HUES64 (cell line): ENCODE measurements at regions not wholly inside any gene's neighbourhood (a gene's known extent, or its start where the extent isn't known, plus 50 kb on each side); places are given as distances from the start of the nearest gene placed in this dataset.

Source experiments
- H3K27ac ChIP-seq: 2 replicates; pipeline ENCODE4 v1.7.0; 2013; ENCODE audit warnings: low read depth, low read length, inconsistent platforms
- H3K27me3 ChIP-seq: 2 replicates; pipeline ENCODE4 v1.6.1; 2013; ENCODE audit warnings: mild to moderate bottlenecking, low read length; ENCODE audit not compliant: insufficient read depth
- H3K36me3 ChIP-seq: 2 replicates; pipeline ENCODE4 v1.6.1; 2013; ENCODE audit warnings: mild to moderate bottlenecking, low read length; ENCODE audit not compliant: insufficient read depth
- H3K4me1 ChIP-seq: 2 replicates; pipeline ENCODE4 v1.6.1; 2013; ENCODE audit warnings: mild to moderate bottlenecking, low read length, moderate library complexity; ENCODE audit not compliant: insufficient read depth
- H3K4me3 ChIP-seq: 2 replicates; pipeline ENCODE4 v1.5.1; 2013; ENCODE audit warnings: mild to moderate bottlenecking, low read length, moderate library complexity
- H3K9ac ChIP-seq: 2 replicates; pipeline ENCODE4 v1.6.1; 2013; ENCODE audit warnings: mild to moderate bottlenecking, low read depth, low read length
- H3K9me3 ChIP-seq: 2 replicates; pipeline ENCODE4 v1.6.1; 2013; ENCODE audit warnings: low read depth, low read length; ENCODE audit not compliant: insufficient read depth
- WGBS: fragments of 150-250, 120-280 bp; methylation state at CpG from one replicate; pipeline ENCODE4 v1.1.7; 2013; ENCODE audit warnings: missing lambda C conversion rate; 5-methylcytosine and 5-hydroxymethylcytosine counted together

DNA sequence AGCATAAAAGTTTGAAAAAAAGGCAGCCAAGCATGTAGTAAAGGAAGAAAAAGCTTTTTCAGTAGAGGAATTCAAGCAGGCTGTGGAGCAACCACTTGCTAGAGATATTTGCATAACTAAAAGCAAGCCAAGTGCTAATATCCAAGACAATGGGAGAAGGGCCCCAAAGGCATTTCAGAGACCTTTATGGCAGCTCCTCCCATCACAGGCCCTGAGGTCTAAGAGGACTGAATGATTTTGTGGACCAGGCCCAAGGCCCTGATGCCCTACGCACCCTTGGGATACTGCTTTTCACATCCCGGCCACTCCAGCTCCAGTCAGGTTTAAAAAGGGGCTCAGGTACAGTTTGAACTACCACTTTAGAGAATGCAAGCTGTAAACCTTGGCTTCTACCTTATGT, 261.7 kb upstream of the SEMA3C start:
- no peaks in the 10 kb centered on the region for H3K27me3 ChIP-seq
- H3K27ac ChIP-seq, result peak overlapping the region; percentile 15; the same call in 1 of the 2 replicates
- no peak overlapping the region for H3K4me3 ChIP-seq
- H3K9ac ChIP-seq, result no peak overlapping the region
- H3K36me3 ChIP-seq, result no peaks in the 10 kb centered on the region
- 96% methylated on average over 2 of the region's 2 CpGs for WGBS
- H3K9me3 ChIP-seq, result peaks cover 29% of the 10 kb centered on the region
- H3K4me1 ChIP-seq, result peaks cover 5% of the 10 kb centered on the region; the same call in 1 of the 2 replicates

DNA sequence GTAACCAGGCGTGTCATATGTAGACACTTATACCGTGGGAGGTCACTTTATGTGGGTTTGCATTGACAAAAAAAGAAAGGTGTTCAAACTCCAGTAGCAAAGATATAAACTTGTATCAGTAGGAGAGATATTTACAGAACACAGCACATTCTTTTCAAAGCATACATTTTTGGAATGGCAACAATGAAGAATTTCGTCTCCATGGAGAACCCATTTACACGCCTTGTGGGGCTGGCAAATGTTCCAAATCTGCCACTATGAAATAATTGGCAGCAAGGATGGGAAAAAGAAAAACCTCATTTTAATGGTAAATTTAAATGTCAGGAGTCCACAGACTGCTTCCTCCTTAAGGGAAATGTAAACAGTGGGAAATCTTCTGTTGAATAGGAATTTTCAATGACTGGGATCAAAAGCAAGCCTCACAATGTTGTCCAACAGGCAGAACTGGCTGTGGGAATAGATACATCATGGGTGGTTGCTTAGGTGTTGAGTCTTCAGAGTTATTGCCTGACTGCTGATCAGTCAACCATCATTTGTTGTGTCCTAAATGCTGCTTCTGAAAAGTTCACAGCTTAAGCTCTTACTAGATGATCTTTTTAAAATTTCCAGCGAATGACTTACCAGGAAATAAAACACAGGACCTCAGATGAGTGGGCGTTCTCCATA, 256.6 kb upstream of the SEMA3C start:
- H3K27ac ChIP-seq, result no peak overlapping the region
- 97% methylated on average over 6 of the region's 6 CpGs for WGBS

DNA sequence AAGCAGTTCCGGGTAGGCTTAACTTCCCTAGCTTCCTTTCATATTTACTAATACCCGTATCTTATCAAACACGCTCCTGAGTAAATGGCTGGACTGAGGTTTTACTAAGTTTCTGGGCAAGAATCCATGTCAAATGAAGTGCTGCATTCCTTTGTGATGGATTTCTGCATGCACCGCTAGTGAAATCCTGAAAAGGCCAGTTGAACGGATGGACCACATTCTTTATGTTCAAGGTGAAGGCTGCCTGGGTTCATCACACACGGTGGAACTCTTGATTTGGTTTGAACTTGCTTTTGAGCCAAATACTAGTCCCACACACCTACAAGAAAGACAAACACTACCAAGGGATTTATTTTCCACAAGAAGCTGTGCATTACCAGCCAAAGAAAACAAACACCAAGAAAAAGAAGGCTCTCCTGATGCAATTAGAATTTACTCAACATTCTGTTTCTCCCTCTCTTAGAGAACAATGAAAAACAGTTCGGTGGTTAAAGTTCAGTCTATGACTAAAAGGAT, 255.0 kb upstream of the SEMA3C start:
- Histone ChIP-seq H3K27ac (no peak overlapping the region), H3K9ac (no peak overlapping the region), H3K27me3 (no peaks in the 10 kb centered on the region), H3K9me3 (no peaks in the 10 kb centered on the region), H3K36me3 (no peaks in the 10 kb centered on the region), H3K4me1 (peaks cover 27% of the 10 kb centered on the region), H3K4me3 (no peak overlapping the region)
- 79% methylated on average over 7 of the region's 7 CpGs for WGBS

More for the DNA sequence above, 256.6 kb upstream of the SEMA3C start:
- no peak overlapping the region for H3K9ac ChIP-seq
- H3K27me3 ChIP-seq, result no peaks in the 10 kb centered on the region
- H3K4me1 ChIP-seq, result peaks cover 27% of the 10 kb centered on the region
- no peak overlapping the region; the same call in 1 of the 2 replicates for H3K4me3 ChIP-seq
- peaks cover 13% of the 10 kb centered on the region for H3K9me3 ChIP-seq
- H3K36me3 ChIP-seq, result no peaks in the 10 kb centered on the region

DNA sequence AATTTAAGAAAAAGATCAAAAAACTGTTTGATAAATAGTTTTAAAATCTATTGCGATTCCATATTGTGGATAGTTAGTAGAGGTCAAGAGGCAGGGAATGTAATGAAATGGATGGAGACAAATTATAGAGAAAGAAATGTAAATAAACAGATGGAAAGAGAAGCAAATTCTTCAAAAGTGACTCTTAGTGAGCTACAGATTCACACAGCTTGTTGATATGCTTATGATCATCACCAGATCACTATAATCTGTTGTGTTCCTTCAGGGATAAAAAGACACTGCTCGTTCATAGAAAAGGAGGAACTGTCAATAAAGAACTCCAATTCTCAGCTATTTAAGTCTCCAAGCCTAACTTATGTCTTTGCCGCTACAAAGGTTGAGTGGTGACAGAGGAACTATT, 251.4 kb upstream of the SEMA3C start:
- no peaks in the 10 kb centered on the region for H3K9me3 ChIP-seq
- H3K27ac ChIP-seq, result no peak overlapping the region
- H3K4me3 ChIP-seq, result no peak overlapping the region
- WGBS, result 97% methylated on average over 3 of the region's 3 CpGs
- no peaks in the 10 kb centered on the region for H3K36me3 ChIP-seq
- H3K27me3 ChIP-seq, result no peaks in the 10 kb centered on the region
- no peak overlapping the region for H3K9ac ChIP-seq
- H3K4me1 ChIP-seq, result peaks cover 19% of the 10 kb centered on the region

DNA sequence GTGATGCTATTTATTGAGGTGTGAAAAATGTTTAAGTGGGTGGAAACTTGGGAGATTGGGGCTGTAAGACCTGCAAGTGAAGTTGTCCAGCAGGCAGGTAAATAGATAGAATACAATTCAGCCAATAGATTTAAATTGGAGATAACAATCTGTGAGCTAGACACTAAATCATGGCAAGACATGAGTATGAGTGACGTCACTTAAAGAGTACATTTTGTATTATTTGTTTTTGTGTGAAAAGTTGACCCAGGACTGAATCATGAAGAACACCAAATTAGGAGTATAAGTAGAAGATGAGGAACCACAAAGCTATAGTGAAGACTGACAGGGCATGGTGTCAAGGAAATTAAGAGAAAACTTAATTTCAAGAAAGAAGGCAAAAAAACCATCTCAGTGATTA, 249.1 kb upstream of the SEMA3C start:
- WGBS, result 93% methylated on average over 1 of the region's 1 CpG

DNA sequence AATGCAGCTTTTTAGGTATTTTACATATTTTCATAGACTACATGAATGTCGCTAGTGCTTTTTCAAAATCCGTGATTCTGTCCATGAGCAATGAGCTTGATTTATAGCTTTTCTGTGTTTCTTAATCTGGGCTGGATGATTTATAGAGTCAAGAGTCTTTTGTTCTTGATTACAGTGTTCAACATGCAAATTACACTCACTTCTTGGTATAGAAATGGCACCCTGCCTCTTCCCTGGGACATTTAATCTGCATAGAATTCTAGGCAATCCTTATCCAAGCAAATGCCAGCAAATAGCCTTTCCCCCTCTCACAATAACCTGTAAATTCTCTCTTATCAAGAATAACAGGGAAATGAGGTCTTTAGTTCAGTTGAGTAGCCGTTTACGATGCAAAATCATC, 246.2 kb upstream of the SEMA3C start:
- Histone ChIP-seq H3K27me3 (no peaks in the 10 kb centered on the region), H3K36me3 (no peaks in the 10 kb centered on the region), H3K9ac (no peak overlapping the region), H3K9me3 (no peaks in the 10 kb centered on the region), H3K4me1 (no peaks in the 10 kb centered on the region), H3K27ac (no peak overlapping the region), H3K4me3 (no peak overlapping the region)
- WGBS, result 97% methylated on average over 4 of the region's 4 CpGs

More for the DNA sequence above, 249.1 kb upstream of the SEMA3C start:
- no peaks in the 10 kb centered on the region for H3K4me1 ChIP-seq
- no peak overlapping the region for H3K4me3 ChIP-seq
- H3K9me3 ChIP-seq, result no peaks in the 10 kb centered on the region
- no peaks in the 10 kb centered on the region for H3K36me3 ChIP-seq
- no peaks in the 10 kb centered on the region for H3K27me3 ChIP-seq
- H3K27ac ChIP-seq, result no peak overlapping the region
- H3K9ac ChIP-seq, result no peak overlapping the region

DNA sequence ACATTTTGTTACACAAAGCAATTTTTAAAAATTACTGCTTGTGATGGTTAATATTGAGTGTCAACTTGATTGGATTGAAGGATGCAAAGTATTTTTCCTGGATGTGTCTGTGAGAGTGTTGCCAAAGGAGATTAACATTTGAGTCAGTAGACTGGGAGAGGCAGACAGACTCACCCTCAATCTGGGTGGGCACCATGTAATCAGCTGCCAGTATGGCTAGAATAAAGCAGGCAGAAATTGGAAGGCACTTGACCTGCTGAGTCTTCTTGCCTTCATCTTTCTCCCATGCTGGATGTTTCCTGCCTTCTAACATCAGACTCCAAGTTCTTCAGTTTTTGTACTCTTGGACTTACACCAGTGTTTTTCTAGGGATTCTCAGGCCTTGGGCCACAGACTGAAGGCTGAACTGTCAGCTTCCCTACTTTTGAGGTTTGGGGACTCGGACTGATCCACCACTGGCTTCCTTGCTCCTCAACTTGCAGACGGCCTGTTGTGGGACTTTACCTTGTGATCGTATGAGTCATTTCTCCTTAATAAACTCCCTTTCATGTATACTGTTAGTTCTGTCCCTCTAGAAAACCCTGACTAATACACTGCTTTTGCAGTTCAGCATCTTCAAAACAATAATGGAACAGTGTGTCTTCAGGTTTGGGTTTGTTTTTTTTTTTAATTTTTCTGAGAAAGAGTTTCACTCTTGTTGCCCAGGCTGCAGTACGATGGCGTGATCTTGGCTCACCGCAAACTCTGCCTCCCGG, 244.1 kb upstream of the SEMA3C start:
- no peak overlapping the region for H3K9ac ChIP-seq
- no peak overlapping the region for H3K27ac ChIP-seq
- no peaks in the 10 kb centered on the region for H3K27me3 ChIP-seq
- no peak overlapping the region for H3K4me3 ChIP-seq
- H3K9me3 ChIP-seq, result no peaks in the 10 kb centered on the region
- WGBS, result 97% methylated on average over 7 of the region's 7 CpGs
- H3K4me1 ChIP-seq, result peaks cover 13% of the 10 kb centered on the region
- H3K36me3 ChIP-seq, result no peaks in the 10 kb centered on the region

DNA sequence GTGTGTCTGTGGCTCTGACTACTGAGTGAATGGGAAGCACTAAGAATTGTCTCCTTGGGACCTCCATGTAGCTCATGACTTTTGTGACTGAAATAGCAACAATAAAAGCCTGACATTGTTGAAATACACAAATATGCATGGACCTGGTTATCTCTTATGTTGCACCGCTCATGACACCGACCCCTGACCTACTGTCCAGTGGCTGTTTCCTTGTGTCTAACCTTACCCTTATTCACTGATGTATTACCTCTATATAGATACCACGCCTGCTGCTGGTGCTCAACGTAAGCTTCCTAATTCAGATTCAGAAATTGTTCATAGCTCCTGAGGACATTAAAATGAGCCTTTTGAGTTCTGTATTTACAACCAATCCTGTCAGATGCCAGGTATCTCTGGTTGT, 243.4 kb upstream of the SEMA3C start:
- Histone ChIP-seq H3K9ac (no peak overlapping the region), H3K4me3 (no peak overlapping the region), H3K27ac (no peak overlapping the region), H3K27me3 (no peaks in the 10 kb centered on the region), H3K4me1 (peaks cover 20% of the 10 kb centered on the region), H3K9me3 (no peaks in the 10 kb centered on the region), H3K36me3 (no peaks in the 10 kb centered on the region)
- 94% methylated on average over 4 of the region's 4 CpGs for WGBS

DNA sequence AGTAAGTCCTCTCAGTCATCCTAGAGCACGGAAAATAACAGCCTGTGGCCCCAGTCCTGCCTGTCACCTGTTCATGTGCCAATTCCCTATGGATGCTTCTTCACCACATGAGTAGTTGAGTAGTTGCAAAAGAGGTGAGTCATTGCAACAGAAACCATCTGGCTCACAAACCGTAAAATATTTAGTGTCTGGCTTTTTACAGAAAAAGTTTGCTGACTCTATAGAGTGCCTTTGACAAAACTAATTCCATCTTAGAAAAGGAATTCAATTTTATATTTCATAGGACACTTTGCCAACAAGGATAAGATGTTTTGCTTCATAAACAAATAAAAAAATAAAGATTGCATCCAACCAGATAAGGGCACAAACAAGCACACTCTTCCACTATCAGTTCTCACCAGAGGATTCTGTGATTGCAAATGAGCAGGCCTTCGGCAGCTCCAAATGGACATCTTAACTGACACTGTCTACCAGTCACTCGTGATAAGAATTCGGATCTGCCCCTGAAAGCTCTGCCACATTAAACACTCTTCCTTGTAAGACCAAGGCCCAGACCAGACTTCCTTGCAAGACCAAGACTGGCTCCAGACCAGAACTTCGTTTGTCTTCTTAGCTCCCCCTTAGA, 242.7 kb upstream of the SEMA3C start:
- no peak overlapping the region for H3K27ac ChIP-seq
- no peaks in the 10 kb centered on the region for H3K27me3 ChIP-seq
- H3K36me3 ChIP-seq, result no peaks in the 10 kb centered on the region
- no peak overlapping the region for H3K4me3 ChIP-seq
- no peaks in the 10 kb centered on the region for H3K9me3 ChIP-seq
- peaks cover 26% of the 10 kb centered on the region for H3K4me1 ChIP-seq
- H3K9ac ChIP-seq, result no peak overlapping the region
- WGBS, result 92% methylated on average over 6 of the region's 6 CpGs

DNA sequence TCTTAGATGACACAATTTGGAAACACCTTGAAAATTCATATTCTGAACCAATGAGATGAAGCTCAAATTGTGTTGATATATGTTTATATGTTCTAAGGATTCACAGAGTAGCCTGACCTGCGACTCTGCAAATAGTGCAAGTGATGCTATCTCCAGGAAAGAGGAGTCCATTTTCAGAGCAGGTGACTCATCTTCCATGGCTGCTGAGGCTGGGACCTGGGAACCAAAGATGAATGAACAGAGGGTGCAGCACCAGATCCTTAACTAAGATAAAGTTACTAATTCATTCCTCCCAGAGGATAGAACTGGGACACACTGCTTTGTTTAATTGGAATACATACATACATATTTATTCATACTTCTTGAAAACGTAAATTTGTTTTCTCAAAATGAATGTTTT, 240.6 kb upstream of the SEMA3C start:
- Histone ChIP-seq H3K4me1 (peaks cover 48% of the 10 kb centered on the region), H3K4me3 (no peak overlapping the region), H3K27ac (no peak overlapping the region), H3K36me3 (no peaks in the 10 kb centered on the region), H3K9me3 (no peaks in the 10 kb centered on the region), H3K27me3 (no peaks in the 10 kb centered on the region), H3K9ac (no peak overlapping the region)
- WGBS, result 88% methylated on average over 1 of the region's 2 CpGs

DNA sequence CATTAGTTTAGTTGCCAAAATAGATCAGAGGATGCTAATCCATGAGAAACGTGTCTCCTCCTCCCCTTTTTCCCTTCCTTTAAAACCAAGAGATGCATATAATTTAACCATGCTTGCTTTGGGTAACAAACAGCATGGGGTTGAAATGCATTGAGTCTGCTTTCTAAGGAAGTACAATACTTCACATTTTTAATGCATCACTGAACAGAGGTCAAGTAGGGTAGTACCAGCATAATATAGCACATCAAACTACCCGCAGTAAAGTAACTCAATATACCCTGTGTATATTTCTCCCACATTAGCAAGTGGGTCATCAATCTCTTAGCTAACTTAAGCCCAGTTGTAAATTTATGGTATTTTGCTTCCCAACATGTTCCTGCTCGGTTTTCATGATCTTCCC, 239.3 kb upstream of the SEMA3C start:
- no peaks in the 10 kb centered on the region for H3K27me3 ChIP-seq
- 40% methylated on average over 2 of the region's 3 CpGs for WGBS
- H3K9me3 ChIP-seq, result no peaks in the 10 kb centered on the region
- no peak overlapping the region for H3K4me3 ChIP-seq
- no peak overlapping the region for H3K27ac ChIP-seq
- peaks cover 55% of the 10 kb centered on the region for H3K4me1 ChIP-seq
- no peak overlapping the region for H3K9ac ChIP-seq
- H3K36me3 ChIP-seq, result no peaks in the 10 kb centered on the region
